GM23248 (cell line): ENCODE measurements at regions not wholly inside any gene's neighbourhood (a gene's known extent, or its start where the extent isn't known, plus 50 kb on each side); places are given as distances from the start of the nearest gene placed in this dataset.

Experiments used
- DNase-seq: peaks from one replicate; pipeline ENCODE4 v3.0.0-alpha.2; 2015
- H2AFZ ChIP-seq: fragments of 200-600 bp; sonication (generic); 2 replicates; pipeline ENCODE4 v1.6.1; 2016; ENCODE audit warnings: antibody characterized with exemption
- H3F3A ChIP-seq: fragments of 200-600 bp; sonication (generic); 2 replicates; pipeline ENCODE4 v1.6.1; 2016; ENCODE audit warnings: mild to moderate bottlenecking, antibody characterized with exemption, mixed run types; ENCODE audit not compliant: insufficient read depth
- H3K27ac ChIP-seq: fragments of 200-600 bp; sonication (generic); 2 replicates; pipeline ENCODE4 v1.5.1; 2016; ENCODE audit warnings: mild to moderate bottlenecking
- H3K27me3 ChIP-seq: fragments of 200-600 bp; sonication (generic); replicated peaks from 2 replicates; pipeline ENCODE4 v1.6.1; 2016; ENCODE audit warnings: mild to moderate bottlenecking; ENCODE audit not compliant: insufficient read depth
- H3K36me3 ChIP-seq: fragments of 200-600 bp; sonication (generic); 2 replicates; pipeline ENCODE4 v1.6.1; 2016; ENCODE audit warnings: low read depth, mild to moderate bottlenecking
- H3K4me1 ChIP-seq: fragments of 200-600 bp; sonication (generic); 2 replicates; pipeline ENCODE4 v1.6.1; 2016; ENCODE audit warnings: mild to moderate bottlenecking; ENCODE audit not compliant: insufficient read depth
- H3K4me2 ChIP-seq: fragments of 200-600 bp; sonication (generic); one replicate; pipeline ENCODE4 v1.6.1; 2016; ENCODE audit warnings: mild to moderate bottlenecking; ENCODE audit not compliant: unreplicated experiment
- H3K4me3 ChIP-seq: fragments of 200-600 bp; sonication (generic); 2 replicates; pipeline ENCODE4 v1.5.1; 2016; ENCODE audit warnings: mild to moderate bottlenecking
- H3K79me2 ChIP-seq: fragments of 200-600 bp; sonication (generic); 2 replicates; pipeline ENCODE4 v1.6.1; 2016; ENCODE audit warnings: mild to moderate bottlenecking; ENCODE audit not compliant: insufficient read depth
- H3K9ac ChIP-seq: fragments of 200-600 bp; sonication (generic); 2 replicates; pipeline ENCODE4 v1.6.1; 2016; ENCODE audit warnings: mild to moderate bottlenecking
- H3K9me2 ChIP-seq: fragments of 200-600 bp; sonication (generic); 2 replicates; pipeline ENCODE4 v1.6.1; 2016; ENCODE audit warnings: mixed run types, mild to moderate bottlenecking, moderate library complexity; ENCODE audit not compliant: insufficient read depth
- H3K9me3 ChIP-seq: fragments of 200-600 bp; sonication (generic); one replicate; pipeline ENCODE4 v1.6.1; 2017; ENCODE audit warnings: low read depth
- H4K20me1 ChIP-seq: fragments of 200-600 bp; sonication (generic); 2 replicates; pipeline ENCODE4 v1.6.0; 2016; ENCODE audit not compliant: insufficient read depth
- EZH2 ChIP-seq: fragments of 200-600 bp; sonication (generic); IDR thresholded peaks from 2 replicates; pipeline ENCODE4 v1.6.1; 2018; ENCODE audit warnings: antibody characterized with exemption, mild to moderate bottlenecking; ENCODE audit not compliant: insufficient read depth, poor library complexity, severe bottlenecking
- EZH2phosphoT487 ChIP-seq: fragments of 200-600 bp; sonication (generic); IDR thresholded peaks from 2 replicates; pipeline ENCODE4 v1.6.1; 2018; ENCODE audit warnings: antibody characterized with exemption, moderate library complexity, mild to moderate bottlenecking, low read depth; ENCODE audit not compliant: insufficient read depth
- WGBS, 2 experiments: methylation state at CpG; one replicate each; pipeline ENCODE4 v1.1.6; 2015 to 2017; ENCODE audit warnings: low lambda C conversion rate in 2 of 2, low coverage in 1 of 2; ENCODE audit errors: missing lambda C conversion rate in 2 of 2; 5-methylcytosine and 5-hydroxymethylcytosine counted together
- in situ Hi-C: fragments of 300-500 bp; cut with MboI; formaldehyde crosslinking; loops from 2 replicates; pipeline ENCODE4 v1.15.0; 2020

GRCh38 chr2:12603781-12604295 is 112.9 kb upstream of the TRIB2 start:
- Histone ChIP-seq H3K27ac (no peak overlapping the region), H2AFZ (no peak overlapping the region), H4K20me1 (no peaks in the 10 kb centered on the region), H3K36me3 (no peaks in the 10 kb centered on the region), H3K4me1 (peaks cover 32% of the 10 kb centered on the region), H3K27me3 (no peaks in the 10 kb centered on the region), H3K9ac (no peak overlapping the region), H3F3A (peaks cover 18% of the 10 kb centered on the region; the same call in 1 of the 2 replicates), H3K4me3 (no peak overlapping the region), H3K9me3 (no peaks in the 10 kb centered on the region), H3K79me2 (no peaks in the 10 kb centered on the region), H3K9me2 (0 out of 2 replicates have a peak, but pooled peaks cover 3% of the 10 kb centered on the region), H3K4me2 (no peak overlapping the region)
- peak; percentile 19 for DNase-seq
- 22 to 36% methylated on average over 1 of the region's 1 CpG for WGBS, 2 experiments
- no peak for TF ChIP-seq EZH2phosphoT487
- TF ChIP-seq EZH2: no peak
- in situ Hi-C loops: no loop called here

GRCh38 chr2:12604341-12604740 is 112.4 kb upstream of the TRIB2 start:
- Histone ChIP-seq H3K9ac (no peak overlapping the region), H3K9me3 (no peaks in the 10 kb centered on the region), H2AFZ (no peak overlapping the region), H3K79me2 (no peaks in the 10 kb centered on the region), H3K36me3 (no peaks in the 10 kb centered on the region), H3K4me2 (no peak overlapping the region), H3K27me3 (no peaks in the 10 kb centered on the region), H3K27ac (no peak overlapping the region), H3F3A (peaks cover 18% of the 10 kb centered on the region; the same call in 1 of the 2 replicates), H3K4me1 (peaks cover 32% of the 10 kb centered on the region), H3K9me2 (0 out of 2 replicates have a peak, but pooled peaks cover 3% of the 10 kb centered on the region), H3K4me3 (no peak overlapping the region), H4K20me1 (no peaks in the 10 kb centered on the region)
- 44 to 51% methylated on average over 2 of the region's 2 CpGs for WGBS, 2 experiments
- in situ Hi-C loops: no loop called here
- TF ChIP-seq EZH2: no peak
- TF ChIP-seq EZH2phosphoT487: no peak
- no peak for DNase-seq

GRCh38 chr2:12605366-12605765 is 111.4 kb upstream of the TRIB2 start:
- Histone ChIP-seq H4K20me1 (no peaks in the 10 kb centered on the region), H3K36me3 (no peaks in the 10 kb centered on the region), H3K9me3 (no peaks in the 10 kb centered on the region), H3K79me2 (no peaks in the 10 kb centered on the region), H3F3A (peaks cover 18% of the 10 kb centered on the region; the same call in 1 of the 2 replicates), H3K4me2 (peak overlapping the region; percentile 49), H2AFZ (no peak overlapping the region), H3K4me1 (peaks cover 32% of the 10 kb centered on the region), H3K4me3 (no peak overlapping the region), H3K27ac (no peak overlapping the region), H3K9ac (no peak overlapping the region), H3K9me2 (0 out of 2 replicates have a peak, but pooled peaks cover 3% of the 10 kb centered on the region), H3K27me3 (no peaks in the 10 kb centered on the region)
- in situ Hi-C loops: no loop called here
- TF ChIP-seq EZH2 (no peak), EZH2phosphoT487 (no peak)
- DNase-seq: no peak
- 89 to 90% methylated on average over 1 of the region's 1 CpG for WGBS, 2 experiments

- Histone ChIP-seq H3K9me2 (0 out of 2 replicates have a peak, but pooled peaks cover 3% of the 10 kb centered on the region), H3K9me3 (no peaks in the 10 kb centered on the region), H3K4me2 (peak overlapping the region; percentile 49), H3K4me3 (peak overlapping the region; percentile 30), H4K20me1 (no peaks in the 10 kb centered on the region), H3K4me1 (peaks cover 32% of the 10 kb centered on the region), H3K27me3 (no peaks in the 10 kb centered on the region), H3K36me3 (no peaks in the 10 kb centered on the region), H3K27ac (peak overlapping the region; percentile 42), H3F3A (peaks cover 18% of the 10 kb centered on the region; the same call in 1 of the 2 replicates), H2AFZ (no peak overlapping the region), H3K79me2 (no peaks in the 10 kb centered on the region), H3K9ac (0 out of 2 replicates have a peak overlapping the region, but pooled peaks have one; percentile 12)
- peak; percentile 39 for DNase-seq
- TF ChIP-seq EZH2: no peak
- TF ChIP-seq EZH2phosphoT487: no peak
- in situ Hi-C loops: no loop called here
- WGBS, 2 experiments: 72 to 76% methylated on average over 2 of the region's 2 CpGs
These were observed 110.8 kb upstream of the TRIB2 start for GRCh38 chr2:12605936-12606335.
